HG03571 (cell line): ENCODE measurements at regions not wholly inside any gene's neighbourhood (a gene's known extent, or its start where the extent isn't known, plus 50 kb on each side); places are given as distances from the start of the nearest gene placed in this dataset.

Experiments used
- ATAC-seq: cut with Tn5 transposase; IDR thresholded peaks from one replicate; pipeline ENCODE4 v1.9.1; 2021; ENCODE audit not compliant: unreplicated experiment

DNA sequence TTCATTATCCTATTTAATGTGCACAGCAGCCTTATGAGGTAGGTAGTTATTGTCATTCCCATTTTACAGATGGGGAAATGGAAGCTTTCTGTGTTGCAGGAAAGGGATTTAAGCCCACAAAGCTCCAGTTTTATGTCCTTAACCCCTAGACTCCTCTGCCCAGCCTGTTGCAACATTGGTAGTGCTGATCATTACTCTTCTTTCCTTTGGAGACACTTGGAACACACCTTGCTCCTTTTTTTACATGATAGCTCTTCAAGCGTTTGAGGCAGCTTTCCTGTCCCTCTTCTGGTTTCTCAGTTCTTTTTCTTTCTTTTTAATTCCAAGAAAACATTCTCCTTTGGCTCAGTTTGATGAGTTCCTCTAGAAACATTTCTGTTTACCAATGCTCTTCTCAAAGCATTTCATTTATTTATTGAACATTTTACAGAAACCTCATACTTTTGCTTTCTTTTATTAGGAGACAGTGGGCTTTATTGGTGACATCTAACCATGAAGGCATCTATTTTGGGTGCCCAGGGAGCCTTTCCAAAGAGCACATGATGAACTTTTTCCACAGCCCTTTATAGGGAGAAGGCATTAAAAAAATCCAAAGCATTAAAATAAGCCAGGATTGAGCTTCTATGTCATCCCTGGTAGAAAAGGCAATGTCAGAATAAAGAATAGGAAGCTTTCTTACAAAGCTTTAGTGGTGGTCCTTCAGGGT lies 218.0 kb downstream of the TMEM38B start:
- no peak for ATAC-seq

DNA sequence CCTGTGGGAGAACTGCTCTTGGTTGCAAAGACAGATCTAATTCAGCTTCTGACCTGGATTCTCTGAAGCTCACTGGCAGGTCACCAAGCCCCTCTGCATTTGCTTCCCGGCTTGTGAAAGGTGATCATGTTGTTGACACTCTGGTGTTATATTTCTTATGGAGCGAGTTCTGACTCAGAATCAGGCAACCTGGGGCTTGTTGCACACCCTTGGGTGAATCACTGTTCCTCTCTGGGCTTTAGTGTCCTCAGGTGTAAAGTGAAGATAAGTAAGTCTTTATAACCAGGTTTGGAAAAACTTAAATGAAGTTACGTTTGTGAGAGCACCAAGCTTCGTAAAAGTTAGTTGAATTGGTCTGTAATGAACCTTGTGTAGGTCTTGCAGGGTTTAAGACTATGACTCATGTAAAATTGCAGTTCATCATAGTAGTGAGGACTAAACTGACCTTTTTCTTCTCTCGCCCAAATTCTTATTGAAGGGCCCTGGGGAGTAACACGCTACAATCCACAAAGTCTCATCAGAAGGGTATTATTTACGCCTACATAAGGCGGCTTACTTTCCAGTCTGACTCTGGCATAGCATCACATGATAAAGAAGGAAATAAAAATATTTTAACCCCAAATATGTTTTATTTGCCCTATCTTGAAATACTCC lies 218.6 kb downstream of the TMEM38B start:
- no peak for ATAC-seq

DNA sequence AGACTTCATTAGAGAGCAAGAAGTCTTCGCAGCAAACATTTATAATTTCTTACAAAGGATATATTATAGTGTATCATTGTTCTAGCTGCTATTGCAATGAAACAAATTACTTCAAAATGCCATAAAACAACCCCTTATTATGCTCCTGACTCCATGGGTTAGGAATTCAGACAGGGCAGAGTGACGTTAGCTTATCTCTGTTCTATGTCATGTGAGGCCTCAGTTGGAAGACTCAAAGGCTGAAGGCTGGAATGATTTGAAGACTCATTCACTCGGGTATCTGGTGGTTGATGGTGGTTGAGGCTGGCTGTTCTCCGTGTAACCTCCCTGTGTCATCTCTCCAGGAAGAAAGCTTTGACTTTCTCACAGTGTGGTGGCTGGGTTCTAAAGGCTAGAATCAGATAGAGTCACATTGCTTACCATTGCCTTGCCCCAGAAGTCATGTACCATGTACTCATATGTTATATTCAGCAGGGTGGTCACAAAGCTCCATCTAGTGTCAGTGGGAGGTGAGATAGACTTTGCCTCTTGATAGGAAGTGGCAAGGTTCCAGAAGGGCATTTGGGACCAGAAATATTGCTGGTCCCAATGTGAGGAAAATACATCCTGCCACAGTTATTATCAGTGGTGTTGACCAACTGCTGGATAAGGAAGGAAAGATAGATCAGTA lies 226.9 kb downstream of the TMEM38B start:
- ATAC-seq: no peak

DNA sequence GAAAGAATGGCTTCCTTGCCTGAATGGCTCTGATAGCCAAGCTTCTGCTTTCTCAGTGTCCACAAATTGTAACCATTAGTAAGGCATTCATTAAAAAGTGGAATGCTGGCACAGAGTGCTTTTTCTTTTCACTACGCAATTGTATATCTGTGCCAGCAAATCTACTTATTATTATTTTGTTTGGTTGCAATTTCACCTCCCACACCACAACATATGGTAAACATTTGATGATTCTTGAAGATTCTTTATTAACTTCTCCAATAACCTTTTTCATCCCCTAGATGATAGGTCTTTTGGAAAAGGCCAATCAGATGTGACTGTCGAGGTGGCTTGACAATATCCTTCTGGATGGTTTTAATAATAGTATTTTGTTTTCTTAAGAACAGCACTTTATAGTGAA lies 234.1 kb downstream of the TMEM38B start:
- ATAC-seq: no peak

DNA sequence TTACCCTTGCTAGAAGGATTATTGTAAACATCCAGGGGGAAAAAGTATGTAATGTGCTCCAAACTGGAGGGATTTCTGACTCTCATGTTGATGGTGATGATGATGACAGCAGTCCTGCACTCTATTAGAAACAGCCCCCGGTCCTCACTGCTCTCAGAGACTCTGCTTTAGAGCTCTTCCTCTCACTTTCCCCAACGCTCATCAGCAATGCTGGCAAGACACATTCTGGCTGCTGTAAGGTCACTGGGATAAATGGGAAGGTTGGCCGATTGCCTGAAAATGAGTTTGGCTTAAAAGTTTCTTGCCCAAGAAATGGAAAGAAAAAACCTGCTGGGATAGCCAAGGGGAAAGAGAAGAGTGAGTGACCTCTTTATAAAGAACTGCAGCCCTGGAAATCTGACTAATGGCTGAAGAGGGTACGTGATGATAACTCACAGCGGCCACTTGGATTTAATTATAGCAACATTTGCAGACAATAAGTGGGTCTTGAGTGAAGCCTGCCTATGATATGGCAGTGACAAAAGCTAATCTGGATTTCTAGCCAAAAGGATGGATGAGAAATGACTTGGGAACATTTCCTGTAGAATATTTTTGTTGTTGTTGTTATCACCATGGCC lies 235.8 kb downstream of the TMEM38B start:
- no peak for ATAC-seq

DNA sequence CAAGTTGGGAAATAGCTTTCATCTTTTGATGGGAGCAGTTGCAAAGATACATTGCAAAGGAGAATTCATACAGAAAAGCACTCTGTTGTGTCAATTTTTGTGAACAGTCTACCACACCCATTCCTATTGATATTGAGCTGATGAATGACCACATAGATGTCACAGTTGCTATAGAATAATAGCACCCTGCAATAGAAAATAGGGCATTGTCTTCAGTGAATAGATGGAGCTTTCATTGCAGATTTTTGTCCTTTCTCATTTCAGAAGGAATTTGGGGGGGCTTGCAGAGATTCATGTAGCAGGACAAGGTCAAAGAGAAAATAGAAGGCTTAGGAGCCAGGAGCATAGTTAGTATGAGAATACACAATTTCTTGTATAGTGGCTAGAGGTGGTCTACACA lies 237.9 kb downstream of the TMEM38B start:
- no peak for ATAC-seq

DNA sequence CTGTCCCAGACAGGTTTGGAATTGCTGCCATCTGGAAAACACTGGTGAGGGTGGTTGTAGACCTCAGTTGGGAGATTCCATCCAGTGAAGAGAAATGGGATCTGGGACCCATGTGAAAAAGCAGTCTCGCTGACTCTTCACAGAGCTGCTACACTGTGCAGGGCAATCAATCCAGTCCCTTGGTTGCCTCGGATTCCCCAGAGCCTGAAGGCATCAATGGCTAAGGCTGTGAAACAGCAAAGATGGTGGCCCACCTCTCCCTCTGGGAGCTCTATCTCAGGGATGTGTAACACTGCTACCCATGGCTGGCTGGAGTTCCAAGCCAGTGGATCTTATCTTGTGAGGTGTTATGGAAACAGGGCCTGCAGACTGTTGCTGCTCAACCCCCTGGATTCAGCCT lies 256.1 kb downstream of the TMEM38B start:
- no peak for ATAC-seq

DNA sequence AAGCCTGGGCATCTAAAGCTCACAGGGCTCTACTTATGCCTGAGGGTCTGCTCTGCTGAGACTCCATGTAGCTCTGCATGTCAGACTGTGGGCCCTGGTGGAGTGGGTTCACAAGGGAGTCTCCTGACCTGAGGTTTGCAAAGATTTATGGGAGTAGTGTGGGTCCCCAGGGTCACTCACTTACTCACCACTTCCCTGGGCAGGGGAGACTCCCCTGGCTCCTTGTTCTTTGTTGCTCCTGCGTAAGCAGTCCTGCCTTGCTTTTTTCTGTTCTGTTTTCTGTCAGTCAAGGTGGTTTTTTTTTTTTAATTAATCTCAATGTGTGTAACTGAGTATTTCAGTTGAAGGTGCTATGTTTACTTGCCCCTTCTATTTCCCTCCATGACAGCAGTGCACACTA lies 256.6 kb downstream of the TMEM38B start:
- ATAC-seq: no peak

DNA sequence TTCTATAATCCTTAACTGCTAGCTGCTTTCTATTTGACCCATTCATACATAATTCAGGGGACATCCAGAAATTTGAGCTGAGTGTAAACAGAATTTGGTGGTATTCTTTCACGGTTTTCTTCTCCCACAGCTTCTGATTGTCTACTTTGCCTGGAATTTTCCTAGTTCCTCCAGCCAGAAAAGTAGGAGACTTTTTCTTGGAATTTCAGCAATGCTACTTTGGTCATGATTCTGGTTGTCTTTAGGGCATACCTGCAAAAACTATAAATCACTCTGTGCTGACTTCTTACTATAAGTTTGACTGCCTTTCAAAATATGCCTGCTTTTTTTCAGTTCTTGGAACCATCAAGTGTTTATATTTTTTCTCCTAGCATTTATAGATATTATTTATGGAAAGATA lies 260.2 kb downstream of the TMEM38B start:
- no peak for ATAC-seq

DNA sequence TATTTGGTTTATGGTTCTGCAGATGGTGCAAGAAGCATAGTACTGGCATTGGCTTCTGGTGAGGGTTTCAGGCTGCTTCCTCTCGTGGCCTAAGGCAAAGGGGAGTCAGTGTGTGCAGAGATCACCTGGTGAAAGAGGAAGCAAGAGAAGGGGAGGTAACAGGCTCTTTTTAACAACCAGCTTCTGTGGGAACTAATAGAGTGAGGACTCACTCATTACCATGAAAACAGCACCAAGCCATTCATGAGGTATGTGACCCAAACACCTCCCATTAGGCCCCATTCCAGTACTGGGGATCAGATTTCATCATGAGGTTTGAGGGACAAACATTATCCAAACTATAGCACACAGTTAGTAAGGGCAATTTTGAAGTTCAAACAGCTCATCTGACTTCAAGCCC lies 263.5 kb downstream of the TMEM38B start:
- no peak for ATAC-seq

DNA sequence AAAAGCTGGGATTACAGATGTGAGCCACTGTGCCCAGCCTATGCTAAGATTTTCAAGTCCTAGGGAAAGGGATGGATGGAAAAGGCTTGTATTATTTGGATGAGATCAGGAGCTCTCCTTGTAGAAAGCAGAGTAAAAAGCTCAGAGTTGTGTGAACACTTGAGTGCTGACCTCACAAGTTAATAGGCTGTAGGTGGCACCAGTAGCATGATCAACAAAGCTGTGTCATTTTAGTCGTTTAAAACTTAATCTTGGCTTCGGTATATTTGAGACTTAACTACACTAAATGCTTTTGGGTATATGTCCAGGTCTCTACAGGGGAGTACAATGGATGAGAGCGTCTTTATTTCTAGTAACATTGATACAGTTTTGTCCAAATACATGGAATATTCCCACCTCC lies 264.2 kb downstream of the TMEM38B start:
- ATAC-seq: no peak

DNA sequence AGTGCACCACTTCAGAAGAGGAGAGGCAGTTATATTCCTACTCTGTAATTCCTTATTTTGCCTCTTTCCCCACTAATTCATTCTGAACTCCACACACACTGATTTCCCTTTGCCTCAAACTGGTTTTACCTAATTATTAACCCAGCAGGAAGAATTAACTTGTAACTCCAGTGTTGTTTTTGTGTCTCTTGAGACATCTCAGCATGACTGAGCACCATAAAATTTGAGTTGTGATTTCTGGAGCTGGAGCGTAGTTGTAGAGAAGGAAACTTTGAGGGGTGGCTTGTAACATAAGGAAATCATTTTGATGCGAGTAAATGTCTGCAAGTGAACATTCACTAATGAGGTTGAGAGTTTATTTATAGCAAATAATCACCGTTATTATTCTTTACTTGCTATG lies 265.2 kb downstream of the TMEM38B start:
- ATAC-seq: no peak

DNA sequence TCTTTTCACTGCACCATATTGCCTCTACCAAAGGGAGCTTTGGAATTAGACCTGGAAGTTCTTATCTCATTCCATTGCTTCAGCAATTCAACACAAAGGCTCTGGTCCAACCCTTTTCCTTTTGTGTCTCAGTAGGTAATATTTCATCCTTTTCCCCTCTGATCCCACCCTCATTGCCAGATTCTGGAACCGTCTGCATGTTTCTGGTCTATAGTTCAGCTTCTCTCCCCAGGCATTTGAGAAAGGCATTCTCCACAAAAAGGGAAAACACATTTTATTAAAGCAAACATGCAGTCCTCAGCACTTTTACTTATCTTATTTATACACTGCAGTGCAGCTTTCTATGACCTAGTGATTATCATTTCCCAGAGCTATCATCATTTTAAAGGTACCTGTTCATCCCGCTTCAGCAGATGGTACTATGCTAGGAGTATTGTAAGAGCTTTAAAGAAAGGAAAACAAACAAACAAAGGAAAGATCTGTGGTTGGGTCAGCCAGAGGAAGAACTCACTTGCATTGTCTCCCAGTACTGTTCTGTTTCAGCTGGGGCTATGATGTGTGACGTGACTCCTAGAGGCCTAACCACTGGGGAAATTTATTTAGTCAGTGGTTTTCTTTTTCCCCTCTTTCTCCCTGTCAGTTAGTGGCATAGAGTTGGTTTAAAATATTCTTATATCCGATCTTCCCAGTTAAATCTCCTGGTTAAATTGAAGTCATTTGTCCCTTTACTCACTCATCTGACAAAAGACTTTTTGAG lies 269.2 kb downstream of the TMEM38B start:
- no peak for ATAC-seq

DNA sequence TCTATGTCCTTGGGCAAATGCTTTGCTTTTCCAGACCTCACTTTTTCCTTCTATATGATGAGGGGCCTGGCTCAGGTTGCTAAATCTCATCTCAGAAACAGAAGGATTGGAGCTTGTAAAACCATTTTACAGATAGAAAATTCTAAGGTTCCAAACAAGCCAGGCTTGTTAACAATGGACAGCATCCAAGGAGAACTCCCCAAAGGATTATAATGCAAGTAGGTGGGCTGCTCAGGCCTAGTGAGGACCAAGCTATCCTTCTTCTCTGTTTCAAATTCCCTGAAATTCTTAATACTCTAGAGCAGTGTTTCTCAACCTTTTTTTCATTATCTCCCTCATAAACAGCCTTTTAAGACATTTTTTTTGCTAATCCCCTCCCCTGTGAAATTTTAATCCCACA lies 269.8 kb downstream of the TMEM38B start:
- ATAC-seq: no peak

DNA sequence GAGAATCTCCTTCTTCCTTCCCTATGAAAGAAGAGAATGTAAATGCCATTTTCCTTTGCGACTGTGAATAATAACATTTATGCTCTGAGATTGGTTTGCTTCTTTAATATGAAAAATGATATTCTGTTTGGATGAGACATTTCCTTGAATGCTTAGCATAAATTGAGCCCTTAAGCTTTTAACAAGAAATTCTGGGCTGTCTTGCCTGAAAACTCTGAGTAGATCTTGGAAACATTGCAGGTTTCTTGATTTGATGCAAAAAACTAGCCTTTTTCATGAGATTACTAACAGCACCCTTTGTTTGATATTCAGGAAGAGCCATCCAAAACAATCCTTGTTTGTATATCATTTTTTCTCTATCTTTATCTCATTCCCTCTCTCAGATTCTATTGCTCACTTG lies 272.5 kb downstream of the TMEM38B start:
- no peak for ATAC-seq

DNA sequence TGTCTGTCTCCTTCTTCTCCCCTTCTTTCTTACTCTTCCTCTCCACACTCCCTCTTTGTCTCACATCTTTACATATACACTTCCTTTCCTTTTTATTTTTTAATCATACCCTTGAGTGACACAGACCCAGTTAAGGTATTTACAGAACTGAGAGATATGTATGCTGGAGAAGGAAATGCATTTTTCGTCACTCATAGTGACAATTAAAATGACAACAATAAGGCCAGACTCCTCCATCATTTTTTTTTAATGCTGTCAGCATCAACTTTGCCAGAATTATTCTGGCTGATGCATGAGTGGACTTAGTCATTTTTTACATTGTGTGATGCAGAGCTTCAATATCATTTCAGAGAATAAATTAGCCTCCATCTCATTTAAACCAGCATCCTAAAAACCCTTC lies 272.9 kb downstream of the TMEM38B start:
- ATAC-seq: no peak

DNA sequence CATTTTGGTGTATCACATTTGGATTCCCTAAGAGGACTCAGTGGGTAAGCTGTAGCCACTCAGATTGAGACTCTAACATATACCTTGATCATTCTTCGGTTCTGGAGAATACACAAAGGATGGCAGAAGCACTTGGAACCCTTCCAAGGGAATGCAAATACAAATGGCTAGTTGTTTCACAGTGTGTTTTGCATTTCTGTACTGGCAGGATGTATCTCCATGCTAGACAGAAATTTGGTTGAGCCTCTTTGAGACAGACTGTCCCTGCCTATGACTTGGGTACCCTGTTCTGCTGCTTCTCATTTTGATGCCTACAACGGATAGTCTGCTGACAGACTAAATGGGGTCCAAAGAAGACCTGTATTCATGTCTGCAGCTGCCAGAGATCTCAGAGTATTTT lies 273.5 kb downstream of the TMEM38B start:
- no peak for ATAC-seq

DNA sequence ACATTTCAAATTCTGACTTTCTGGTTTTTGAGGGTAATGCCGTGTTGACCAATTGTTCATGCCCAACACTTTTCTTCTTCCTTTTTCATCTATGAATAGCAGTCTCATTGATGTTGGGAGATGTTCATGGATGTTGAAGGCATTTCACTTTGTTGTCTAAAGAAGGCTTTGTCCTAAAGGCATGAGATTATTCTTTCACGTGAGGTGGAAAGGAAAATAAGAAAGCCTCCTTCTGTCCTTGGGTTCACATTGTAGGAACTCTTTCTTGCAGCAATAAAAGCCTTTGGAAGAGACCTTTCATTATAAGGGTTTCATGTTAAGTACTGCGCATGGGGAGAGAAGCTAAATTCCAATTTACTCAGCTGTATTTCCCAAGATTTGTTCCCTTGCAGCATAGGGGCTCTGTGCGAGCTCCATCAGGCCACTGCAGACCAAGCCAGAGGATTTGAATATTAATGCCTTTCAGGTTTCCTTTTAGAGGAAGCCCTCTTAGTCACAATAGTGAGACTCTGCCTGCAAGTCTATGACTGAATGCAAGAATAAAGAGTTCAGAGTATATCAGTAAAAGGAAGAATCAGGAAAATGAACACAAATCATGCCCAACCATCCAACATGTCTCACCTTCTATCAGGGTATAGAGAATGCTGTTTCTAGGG lies 274.6 kb downstream of the TMEM38B start:
- no peak for ATAC-seq

DNA sequence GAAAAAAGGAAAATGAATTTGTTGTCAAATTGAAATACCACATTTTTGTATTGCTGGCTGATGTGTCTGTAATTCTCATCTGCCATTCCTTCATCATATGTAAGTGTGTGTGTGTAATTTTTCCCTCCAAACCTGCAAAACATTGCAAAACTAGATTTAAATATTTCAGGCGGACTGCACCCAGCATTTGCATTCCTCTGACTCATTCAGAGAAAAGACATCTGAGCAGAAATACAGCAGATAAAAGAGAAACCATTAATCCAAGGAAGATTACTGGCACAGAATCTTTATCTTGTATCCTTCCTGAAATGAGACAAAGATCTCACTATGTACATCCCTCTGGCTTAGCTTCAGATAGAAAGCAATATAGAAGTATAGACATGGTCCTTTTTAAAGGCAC lies 275.3 kb downstream of the TMEM38B start:
- ATAC-seq: no peak

DNA sequence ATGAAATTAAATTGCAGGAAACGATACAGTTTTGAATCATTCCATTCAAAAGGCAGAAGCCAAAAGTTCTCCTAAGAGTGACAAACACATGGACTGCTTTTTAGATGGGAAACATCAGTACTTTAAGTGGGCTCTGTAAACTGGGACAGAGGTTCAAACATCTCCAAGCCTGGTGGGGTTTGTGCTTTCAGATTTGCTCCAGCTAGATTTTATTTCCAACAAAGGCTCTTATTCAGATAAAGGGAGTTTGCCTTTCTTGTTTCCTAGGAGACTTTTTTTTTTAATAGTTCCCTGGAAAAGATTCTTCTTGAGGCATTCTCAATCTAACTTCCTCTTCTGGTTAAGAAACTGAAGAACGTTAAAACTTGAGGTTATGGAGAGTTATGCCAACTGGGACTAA lies 277.6 kb downstream of the TMEM38B start:
- ATAC-seq: no peak
